SK-N-SH (cell line): ENCODE measurements at regions not wholly inside any gene's neighbourhood (a gene's known extent, or its start where the extent isn't known, plus 50 kb on each side); places are given as distances from the start of the nearest gene placed in this dataset.

Experiments
- CTCF ChIA-PET: fragments of 300-600, 350-600 bp; formaldehyde crosslinking; extraction: SDS; loops from one replicate; lab custom pipeline; 2021; lab: Yijun Ruan, JAX
- POLR2A ChIA-PET: fragments of 350-600 bp; sonication (Branson Sonifier 250); formaldehyde crosslinking; extraction: SDS; loops from one replicate; lab custom pipeline; 2020; ENCODE audit warnings: antibody characterized with exemption, inconsistent platforms; lab: Yijun Ruan, JAX
- DNase-seq: peaks from one replicate; pipeline ENCODE4 v3.0.0; 2012
- H2AFZ ChIP-seq: fragments of 200-600 bp; sonication (generic); 2 replicates; pipeline ENCODE4 v1.8.1; 2016; ENCODE audit warnings: antibody characterized with exemption, mild to moderate bottlenecking, low read depth
- H3F3A ChIP-seq: fragments of 200-600 bp; sonication (generic); replicated peaks from 2 replicates; pipeline ENCODE3; 2016; ENCODE audit warnings: antibody characterized with exemption, mild to moderate bottlenecking; ENCODE audit not compliant: insufficient read depth
- H3K27ac ChIP-seq, 2 experiments: fragments of 200-500 bp in 1 of 2; fragments of 200-600 bp in 1 of 2; sonication (Bioruptor generic) in 1 of 2; sonication (generic), shearing (Covaris generic) in 1 of 2; 2 replicates each; pipeline versions ENCODE4 v1.5.1 to v1.6.1; 2014 to 2016; ENCODE audit warnings: low read depth in 2 of 2, inconsistent platforms in 1 of 2, low read length in 1 of 2, mild to moderate bottlenecking in 1 of 2, mixed read lengths in 1 of 2
- H3K27me3 ChIP-seq: fragments of 200-600 bp; sonication (generic), shearing (Covaris generic); 2 replicates; pipeline ENCODE4 v1.6.1; 2016; ENCODE audit warnings: mixed run types; ENCODE audit not compliant: insufficient read depth
- H3K36me3 ChIP-seq, 2 experiments: fragments of 200-500 bp in 1 of 2; fragments of 200-600 bp in 1 of 2; sonication (Bioruptor generic) in 1 of 2; sonication (generic) in 1 of 2; replicated peaks in 1 of 2; 2 replicates each; pipeline versions ENCODE3 to v1.5.1; 2014 to 2016; ENCODE audit warnings: low read length in 1 of 2, mild to moderate bottlenecking in 1 of 2; ENCODE audit not compliant: insufficient read depth in 2 of 2, control insufficient read depth in 1 of 2
- H3K4me1 ChIP-seq, 2 experiments: fragments of 200-500 bp in 1 of 2; fragments of 200-600 bp in 1 of 2; sonication (Bioruptor generic) in 1 of 2; sonication (generic), shearing (Covaris generic) in 1 of 2; 2 replicates each; pipeline versions ENCODE4 v1.5.1 to v1.6.1; 2014 to 2016; ENCODE audit warnings: low read depth in 1 of 2, low read length in 1 of 2, mixed run types in 1 of 2; ENCODE audit not compliant: insufficient read depth in 2 of 2, control insufficient read depth in 1 of 2
- H3K4me2 ChIP-seq: fragments of 200-600 bp; sonication (generic), shearing (Covaris generic); 2 replicates; pipeline ENCODE4 v1.6.1; 2017; ENCODE audit warnings: mixed run types
- H3K4me3 ChIP-seq, 2 experiments: fragments of 200-500 bp in 1 of 2; fragments of 200-600 bp in 1 of 2; sonication (Bioruptor generic) in 1 of 2; sonication (generic), shearing (Covaris generic) in 1 of 2; 2 replicates each; pipeline versions ENCODE4 v1.5.1 to v1.8.1; 2014 to 2016; ENCODE audit warnings: low read depth in 2 of 2, inconsistent platforms in 1 of 2, low read length in 1 of 2, mild to moderate bottlenecking in 1 of 2, mixed read lengths in 1 of 2, moderate library complexity in 1 of 2
- H3K79me2 ChIP-seq: fragments of 200-600 bp; sonication (generic); 2 replicates; pipeline ENCODE4 v1.8.1; 2017; ENCODE audit warnings: mild to moderate bottlenecking; ENCODE audit not compliant: insufficient read depth
- H3K9ac ChIP-seq: fragments of 200-600 bp; sonication (generic); 2 replicates; pipeline ENCODE4 v1.6.1; 2017; ENCODE audit warnings: mixed run types
- H3K9me2 ChIP-seq: fragments of 200-600 bp; sonication (generic); 2 replicates; pipeline ENCODE4 v1.6.1; 2017; ENCODE audit warnings: mixed run types
- H3K9me3 ChIP-seq: fragments of 200-600 bp; sonication (generic); 2 replicates; pipeline ENCODE4 v1.6.1; 2017; ENCODE audit warnings: mixed run types, mild to moderate bottlenecking, moderate library complexity
- H4K20me1 ChIP-seq: fragments of 200-600 bp; sonication (generic); 2 replicates; pipeline ENCODE4 v1.6.1; 2017; ENCODE audit warnings: mild to moderate bottlenecking, mixed run types; ENCODE audit not compliant: insufficient read depth
- CHD2 ChIP-seq: fragments of 150-350 bp; IDR thresholded peaks from 2 replicates; pipeline ENCODE4 v1.6.1; 2018; ENCODE audit warnings: low read length; ENCODE audit not compliant: partially characterized antibody
- ELF1 ChIP-seq: IDR thresholded peaks from 2 replicates; pipeline ENCODE4 v1.4.0; 2012
- EP300 ChIP-seq, 2 experiments: IDR thresholded peaks; 2 replicates each; pipeline versions ENCODE4 v1.4.0 to v1.6.1; 2012; ENCODE audit warnings: borderline replicate concordance in 1 of 2, low read depth in 1 of 2, low read length in 1 of 2
- EZH2phosphoT487 ChIP-seq: fragments of 200-600 bp; sonication (generic); IDR thresholded peaks from 2 replicates; pipeline ENCODE4 v1.6.1; 2017; ENCODE audit warnings: low read depth, mixed run types, mild to moderate bottlenecking, antibody characterized with exemption, moderate library complexity, borderline replicate concordance
- FOSL2 ChIP-seq: IDR thresholded peaks from 2 replicates; pipeline ENCODE4 v1.4.0; 2012; ENCODE audit warnings: low read depth, mild to moderate bottlenecking, moderate library complexity, borderline replicate concordance
- FOXM1 ChIP-seq: IDR thresholded peaks from 2 replicates; pipeline ENCODE4 v1.4.0; 2012; ENCODE audit warnings: low read depth, mild to moderate bottlenecking
- GATA2 ChIP-seq: sonication (generic); formaldehyde crosslinking; IDR thresholded peaks from 2 replicates; pipeline ENCODE4 v1.5.0; 2020; ENCODE audit warnings: mild to moderate bottlenecking, missing genetic modification reagents
- MEF2A ChIP-seq: IDR thresholded peaks from 2 replicates; pipeline ENCODE4 v1.4.0; 2012; ENCODE audit warnings: low read depth, borderline replicate concordance
- NFIC ChIP-seq: IDR thresholded peaks from 2 replicates; pipeline ENCODE4 v1.4.0; 2012; ENCODE audit warnings: borderline replicate concordance
- POLR2AphosphoS5 ChIP-seq: IDR thresholded peaks from 2 replicates; pipeline ENCODE4 v1.6.1; 2012; ENCODE audit warnings: low read depth, low read length
- RAD21 ChIP-seq: IDR thresholded peaks from 2 replicates; pipeline ENCODE4 v1.6.1; 2012; ENCODE audit warnings: mild to moderate bottlenecking, low read length
- RXRA ChIP-seq: IDR thresholded peaks from 2 replicates; pipeline ENCODE4 v1.4.0; 2012; ENCODE audit warnings: low read depth, mild to moderate bottlenecking, borderline replicate concordance
- TCF12 ChIP-seq: IDR thresholded peaks from 2 replicates; pipeline ENCODE4 v1.4.0; 2012
- WGBS: methylation state at CpG from one replicate; pipeline ENCODE4 v1.1.6; 2017; ENCODE audit warnings: low lambda C conversion rate; 5-methylcytosine and 5-hydroxymethylcytosine counted together
- TF ChIP-seq, protein P1 (sequence below): IDR thresholded peaks from 2 replicates; pipeline ENCODE4 v1.6.1; 2012; ENCODE audit warnings: mild to moderate bottlenecking, low read depth, low read length, moderate library complexity
- TF ChIP-seq, protein P2 (sequence below): IDR thresholded peaks from 2 replicates; pipeline ENCODE4 v1.4.0; 2012; ENCODE audit warnings: low read depth
- TF ChIP-seq, protein P3 (sequence below): fragments of 150-350 bp; IDR thresholded peaks from 2 replicates; pipeline ENCODE4 v1.6.1; 2017; ENCODE audit warnings: antibody characterized with exemption, low read length, low read depth, borderline replicate concordance
- TF ChIP-seq, protein P4 (sequence below): fragments of 150-350 bp; IDR thresholded peaks from 2 replicates; pipeline ENCODE4 v1.6.1; 2016; ENCODE audit warnings: mild to moderate bottlenecking, low read depth, low read length
- TF ChIP-seq, protein P5 (sequence below): IDR thresholded peaks from 2 replicates; pipeline ENCODE4 v1.4.0; 2012; ENCODE audit warnings: low read depth, borderline replicate concordance

DNA sequence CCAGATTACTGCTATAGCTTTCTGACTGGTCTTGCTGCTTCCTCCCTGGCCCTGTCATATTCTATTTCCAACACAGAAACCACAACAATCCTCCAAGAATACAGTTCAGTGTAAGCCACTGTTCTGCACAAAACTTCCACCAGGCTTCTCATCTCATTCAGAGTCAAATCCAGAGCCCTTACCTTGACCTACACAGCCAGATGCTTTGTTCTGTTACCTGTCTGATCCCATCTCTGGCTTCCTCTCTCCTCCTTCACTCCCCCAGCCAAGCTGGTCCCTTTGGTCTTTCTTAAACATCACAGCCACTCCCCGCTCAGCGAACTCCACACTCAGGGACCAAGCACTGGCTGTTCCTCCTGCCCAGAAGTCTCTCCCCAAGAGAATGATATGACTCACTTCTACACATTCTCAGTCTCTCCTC is 84.8 kb upstream of the BMP2K start:
- H3K9me3 ChIP-seq = no peaks in the 10 kb centered on the region
- peaks cover 0 to 15% of the 10 kb centered on the region in 2 experiments; a peak in 2 of 4 replicates for H3K4me1 ChIP-seq
- WGBS = 97% methylated on average over 2 of the region's 2 CpGs
- no peaks in the 10 kb centered on the region for H3K36me3 ChIP-seq
- CTCF ChIA-PET = interaction anchor here (1.1 kb wide), 1 partner anchor 40 kb away, joined by 3 read pairs; no protein-coding TSS in a partner anchor
- H3K4me3 ChIP-seq = no peak overlapping the region
- H3K27ac ChIP-seq = 0 out of 4 replicates have a peak overlapping the region, but pooled peaks of 1 of the 2 experiments have one; percentile 1
- H3K9me2 ChIP-seq = no peaks in the 10 kb centered on the region
- H3K9ac ChIP-seq = no peak overlapping the region
- peaks cover 4% of the 10 kb centered on the region for H3F3A ChIP-seq
- no peaks in the 10 kb centered on the region for H3K27me3 ChIP-seq
- no peaks in the 10 kb centered on the region for H3K79me2 ChIP-seq
- H4K20me1 ChIP-seq = no peaks in the 10 kb centered on the region
- POLR2A ChIA-PET = no interaction called here
- TF ChIP-seq ELF1 (no peak), NFIC (no peak), POLR2AphosphoS5 (no peak), EP300 (IDR thresholded peaks at IDR 0.05; ENCODE audit: borderline replicate concordance in 1 of 2, low read depth in 1 of 2, low read length in 1 of 2) (no peak), EZH2phosphoT487 (no peak), CHD2 (no peak), GATA2 (no peak), MEF2A (no peak), FOSL2 (no peak), RAD21 (no peak), FOXM1 (no peak), TCF12 (no peak), RXRA (no peak)
- TF ChIP-seq, protein P1, sequence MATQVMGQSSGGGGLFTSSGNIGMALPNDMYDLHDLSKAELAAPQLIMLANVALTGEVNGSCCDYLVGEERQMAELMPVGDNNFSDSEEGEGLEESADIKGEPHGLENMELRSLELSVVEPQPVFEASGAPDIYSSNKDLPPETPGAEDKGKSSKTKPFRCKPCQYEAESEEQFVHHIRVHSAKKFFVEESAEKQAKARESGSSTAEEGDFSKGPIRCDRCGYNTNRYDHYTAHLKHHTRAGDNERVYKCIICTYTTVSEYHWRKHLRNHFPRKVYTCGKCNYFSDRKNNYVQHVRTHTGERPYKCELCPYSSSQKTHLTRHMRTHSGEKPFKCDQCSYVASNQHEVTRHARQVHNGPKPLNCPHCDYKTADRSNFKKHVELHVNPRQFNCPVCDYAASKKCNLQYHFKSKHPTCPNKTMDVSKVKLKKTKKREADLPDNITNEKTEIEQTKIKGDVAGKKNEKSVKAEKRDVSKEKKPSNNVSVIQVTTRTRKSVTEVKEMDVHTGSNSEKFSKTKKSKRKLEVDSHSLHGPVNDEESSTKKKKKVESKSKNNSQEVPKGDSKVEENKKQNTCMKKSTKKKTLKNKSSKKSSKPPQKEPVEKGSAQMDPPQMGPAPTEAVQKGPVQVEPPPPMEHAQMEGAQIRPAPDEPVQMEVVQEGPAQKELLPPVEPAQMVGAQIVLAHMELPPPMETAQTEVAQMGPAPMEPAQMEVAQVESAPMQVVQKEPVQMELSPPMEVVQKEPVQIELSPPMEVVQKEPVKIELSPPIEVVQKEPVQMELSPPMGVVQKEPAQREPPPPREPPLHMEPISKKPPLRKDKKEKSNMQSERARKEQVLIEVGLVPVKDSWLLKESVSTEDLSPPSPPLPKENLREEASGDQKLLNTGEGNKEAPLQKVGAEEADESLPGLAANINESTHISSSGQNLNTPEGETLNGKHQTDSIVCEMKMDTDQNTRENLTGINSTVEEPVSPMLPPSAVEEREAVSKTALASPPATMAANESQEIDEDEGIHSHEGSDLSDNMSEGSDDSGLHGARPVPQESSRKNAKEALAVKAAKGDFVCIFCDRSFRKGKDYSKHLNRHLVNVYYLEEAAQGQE = no peak
- TF ChIP-seq, protein P2, sequence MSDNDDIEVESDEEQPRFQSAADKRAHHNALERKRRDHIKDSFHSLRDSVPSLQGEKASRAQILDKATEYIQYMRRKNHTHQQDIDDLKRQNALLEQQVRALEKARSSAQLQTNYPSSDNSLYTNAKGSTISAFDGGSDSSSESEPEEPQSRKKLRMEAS = no peak
- TF ChIP-seq, protein P3, sequence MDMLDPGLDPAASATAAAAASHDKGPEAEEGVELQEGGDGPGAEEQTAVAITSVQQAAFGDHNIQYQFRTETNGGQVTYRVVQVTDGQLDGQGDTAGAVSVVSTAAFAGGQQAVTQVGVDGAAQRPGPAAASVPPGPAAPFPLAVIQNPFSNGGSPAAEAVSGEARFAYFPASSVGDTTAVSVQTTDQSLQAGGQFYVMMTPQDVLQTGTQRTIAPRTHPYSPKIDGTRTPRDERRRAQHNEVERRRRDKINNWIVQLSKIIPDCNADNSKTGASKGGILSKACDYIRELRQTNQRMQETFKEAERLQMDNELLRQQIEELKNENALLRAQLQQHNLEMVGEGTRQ = no peak
- TF ChIP-seq, protein P4, sequence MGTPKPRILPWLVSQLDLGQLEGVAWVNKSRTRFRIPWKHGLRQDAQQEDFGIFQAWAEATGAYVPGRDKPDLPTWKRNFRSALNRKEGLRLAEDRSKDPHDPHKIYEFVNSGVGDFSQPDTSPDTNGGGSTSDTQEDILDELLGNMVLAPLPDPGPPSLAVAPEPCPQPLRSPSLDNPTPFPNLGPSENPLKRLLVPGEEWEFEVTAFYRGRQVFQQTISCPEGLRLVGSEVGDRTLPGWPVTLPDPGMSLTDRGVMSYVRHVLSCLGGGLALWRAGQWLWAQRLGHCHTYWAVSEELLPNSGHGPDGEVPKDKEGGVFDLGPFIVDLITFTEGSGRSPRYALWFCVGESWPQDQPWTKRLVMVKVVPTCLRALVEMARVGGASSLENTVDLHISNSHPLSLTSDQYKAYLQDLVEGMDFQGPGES = no peak
- TF ChIP-seq, protein P5, sequence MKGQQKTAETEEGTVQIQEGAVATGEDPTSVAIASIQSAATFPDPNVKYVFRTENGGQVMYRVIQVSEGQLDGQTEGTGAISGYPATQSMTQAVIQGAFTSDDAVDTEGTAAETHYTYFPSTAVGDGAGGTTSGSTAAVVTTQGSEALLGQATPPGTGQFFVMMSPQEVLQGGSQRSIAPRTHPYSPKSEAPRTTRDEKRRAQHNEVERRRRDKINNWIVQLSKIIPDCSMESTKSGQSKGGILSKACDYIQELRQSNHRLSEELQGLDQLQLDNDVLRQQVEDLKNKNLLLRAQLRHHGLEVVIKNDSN = no peak
- no peak for DNase-seq
- H2AFZ ChIP-seq = 0 out of 2 replicates have a peak overlapping the region, but pooled peaks have one; percentile 18
- H3K4me2 ChIP-seq = no peak overlapping the region
